OCI-LY1 (cell line): ENCODE measurements at regions not wholly inside any gene's neighbourhood (a gene's known extent, or its start where the extent isn't known, plus 50 kb on each side); places are given as distances from the start of the nearest gene placed in this dataset.

Experiments
- H2AFZ ChIP-seq: fragments of 200-600 bp; sonication (generic), shearing (Covaris generic); 2 replicates; pipeline ENCODE4 v1.6.0; 2014; ENCODE audit warnings: antibody characterized with exemption, mild to moderate bottlenecking, low read length
- H3F3A ChIP-seq: fragments of 200-600 bp; sonication (generic), shearing (Covaris generic); 2 replicates; pipeline ENCODE4 v1.6.0; 2014; ENCODE audit warnings: mild to moderate bottlenecking, antibody characterized with exemption, low read length, moderate library complexity; ENCODE audit not compliant: insufficient read depth
- H3K27ac ChIP-seq: fragments of 200-600 bp; sonication (generic); 2 replicates; pipeline ENCODE4 v1.5.1; 2014; ENCODE audit warnings: low read length, mixed run types, mild to moderate bottlenecking, low read depth; ENCODE audit not compliant: poor library complexity, severe bottlenecking
- H3K27me3 ChIP-seq: fragments of 200-600 bp; sonication (generic); 2 replicates; pipeline ENCODE4 v1.6.0; 2014; ENCODE audit warnings: antibody characterized with exemption, mild to moderate bottlenecking, low read length, moderate library complexity; ENCODE audit not compliant: insufficient read depth
- H3K36me3 ChIP-seq: fragments of 200-600 bp; sonication (generic); 2 replicates; pipeline ENCODE4 v1.6.1; 2014; ENCODE audit warnings: mild to moderate bottlenecking, antibody characterized with exemption, low read length, moderate library complexity, mixed read lengths; ENCODE audit not compliant: insufficient read depth
- H3K4me1 ChIP-seq: fragments of 200-600 bp; sonication (generic); 2 replicates; pipeline ENCODE4 v1.5.1; 2014; ENCODE audit warnings: mild to moderate bottlenecking, low read length, moderate library complexity; ENCODE audit not compliant: insufficient read depth, severe bottlenecking
- H3K4me2 ChIP-seq: fragments of 200-600 bp; sonication (generic), shearing (Covaris generic); 2 replicates; pipeline ENCODE4 v1.6.1; 2014; ENCODE audit warnings: low read length
- H3K4me3 ChIP-seq: fragments of 200-600 bp; sonication (generic); 2 replicates; pipeline ENCODE4 v1.5.1; 2014; ENCODE audit warnings: low read length, low read depth, mild to moderate bottlenecking, mixed read lengths; ENCODE audit not compliant: poor library complexity, severe bottlenecking
- H3K79me2 ChIP-seq: fragments of 200-600 bp; shearing (Covaris generic); 2 replicates; pipeline ENCODE4 v1.6.1; 2016; ENCODE audit warnings: mixed run types, low read length, mixed read lengths; ENCODE audit not compliant: insufficient read depth
- H3K9ac ChIP-seq: fragments of 200-600 bp; sonication (generic), shearing (Covaris generic); 2 replicates; pipeline ENCODE4 v1.6.1; 2014; ENCODE audit warnings: mild to moderate bottlenecking, low read length, mixed read lengths
- H3K9me2 ChIP-seq: fragments of 200-600 bp; sonication (generic), shearing (Covaris generic); 2 replicates; pipeline ENCODE4 v1.6.1; 2014; ENCODE audit warnings: low read depth, mild to moderate bottlenecking, low read length, mixed read lengths
- H3K9me3 ChIP-seq: fragments of 200-600 bp; shearing (Covaris generic); 2 replicates; pipeline ENCODE4 v1.6.1; 2014; ENCODE audit warnings: low read length, mixed read lengths
- H4K20me1 ChIP-seq: fragments of 200-600 bp; sonication (generic), shearing (Covaris generic); 2 replicates; pipeline ENCODE4 v1.6.0; 2016; ENCODE audit warnings: mild to moderate bottlenecking, low read length; ENCODE audit not compliant: insufficient read depth
- EZH2 ChIP-seq: fragments of 200-600 bp; sonication (generic), shearing (Covaris generic); IDR thresholded peaks from 2 replicates; pipeline ENCODE4 v1.8.0; 2017; ENCODE audit warnings: borderline replicate concordance, mixed run types, mild to moderate bottlenecking, antibody characterized with exemption, low read length, moderate library complexity, mixed read lengths
- TF ChIP-seq, protein P1 (sequence below): fragments of 200-600 bp; sonication (generic), shearing (Covaris generic); IDR thresholded peaks from 2 replicates; pipeline ENCODE4 v1.5.1; 2017; ENCODE audit warnings: mild to moderate bottlenecking, antibody characterized with exemption, low read length, moderate library complexity, mixed read lengths

- H3K36me3 ChIP-seq: no peaks in the 10 kb centered on the region
- TF ChIP-seq, protein P1, sequence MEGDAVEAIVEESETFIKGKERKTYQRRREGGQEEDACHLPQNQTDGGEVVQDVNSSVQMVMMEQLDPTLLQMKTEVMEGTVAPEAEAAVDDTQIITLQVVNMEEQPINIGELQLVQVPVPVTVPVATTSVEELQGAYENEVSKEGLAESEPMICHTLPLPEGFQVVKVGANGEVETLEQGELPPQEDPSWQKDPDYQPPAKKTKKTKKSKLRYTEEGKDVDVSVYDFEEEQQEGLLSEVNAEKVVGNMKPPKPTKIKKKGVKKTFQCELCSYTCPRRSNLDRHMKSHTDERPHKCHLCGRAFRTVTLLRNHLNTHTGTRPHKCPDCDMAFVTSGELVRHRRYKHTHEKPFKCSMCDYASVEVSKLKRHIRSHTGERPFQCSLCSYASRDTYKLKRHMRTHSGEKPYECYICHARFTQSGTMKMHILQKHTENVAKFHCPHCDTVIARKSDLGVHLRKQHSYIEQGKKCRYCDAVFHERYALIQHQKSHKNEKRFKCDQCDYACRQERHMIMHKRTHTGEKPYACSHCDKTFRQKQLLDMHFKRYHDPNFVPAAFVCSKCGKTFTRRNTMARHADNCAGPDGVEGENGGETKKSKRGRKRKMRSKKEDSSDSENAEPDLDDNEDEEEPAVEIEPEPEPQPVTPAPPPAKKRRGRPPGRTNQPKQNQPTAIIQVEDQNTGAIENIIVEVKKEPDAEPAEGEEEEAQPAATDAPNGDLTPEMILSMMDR: no peak
- TF ChIP-seq EZH2: no peak
Observed at GRCh38 chr2:53150146-53150545, 617.5 kb upstream of the CHAC2 start.

GRCh38 chr2:53148221-53148620 lies 619.4 kb upstream of the CHAC2 start:
- Histone ChIP-seq H3K4me2 (no peak overlapping the region), H3K9me2 (no peaks in the 10 kb centered on the region), H2AFZ (no peak overlapping the region), H3K9me3 (no peaks in the 10 kb centered on the region), H4K20me1 (no peaks in the 10 kb centered on the region), H3K27me3 (no peaks in the 10 kb centered on the region), H3K9ac (no peak overlapping the region), H3F3A (no peaks in the 10 kb centered on the region), H3K4me3 (no peak overlapping the region), H3K36me3 (no peaks in the 10 kb centered on the region), H3K79me2 (no peaks in the 10 kb centered on the region), H3K27ac (no peak overlapping the region), H3K4me1 (no peaks in the 10 kb centered on the region)
- TF ChIP-seq, protein P1: no peak
- no peak for TF ChIP-seq EZH2

More at GRCh38 chr2:53150146-53150545, 617.5 kb upstream of the CHAC2 start:
- Histone ChIP-seq H3F3A (no peaks in the 10 kb centered on the region), H3K9ac (no peak overlapping the region), H3K9me2 (no peaks in the 10 kb centered on the region), H2AFZ (no peak overlapping the region), H3K27me3 (no peaks in the 10 kb centered on the region), H3K79me2 (no peaks in the 10 kb centered on the region), H3K4me1 (no peaks in the 10 kb centered on the region), H3K27ac (no peak overlapping the region), H3K4me2 (no peak overlapping the region), H3K9me3 (no peaks in the 10 kb centered on the region), H4K20me1 (no peaks in the 10 kb centered on the region), H3K4me3 (no peak overlapping the region)

GRCh38 chr2:53131416-53131815 lies 636.2 kb upstream of the CHAC2 start:
- no peak overlapping the region for H3K27ac ChIP-seq

More at GRCh38 chr2:53131416-53131815, 636.2 kb upstream of the CHAC2 start:
- no peak overlapping the region for H3K4me2 ChIP-seq
- H3K36me3 ChIP-seq: no peaks in the 10 kb centered on the region
- 0 out of 2 replicates have a peak, but pooled peaks cover 3% of the 10 kb centered on the region for H3K27me3 ChIP-seq
- no peak overlapping the region for H2AFZ ChIP-seq
- no peaks in the 10 kb centered on the region for H4K20me1 ChIP-seq
- TF ChIP-seq, protein P1: no peak
- no peak for TF ChIP-seq EZH2
- H3K9me2 ChIP-seq: no peaks in the 10 kb centered on the region
- no peaks in the 10 kb centered on the region for H3K9me3 ChIP-seq
- no peaks in the 10 kb centered on the region for H3F3A ChIP-seq
- no peaks in the 10 kb centered on the region for H3K79me2 ChIP-seq
- H3K4me3 ChIP-seq: no peak overlapping the region
- H3K4me1 ChIP-seq: no peaks in the 10 kb centered on the region
- no peak overlapping the region for H3K9ac ChIP-seq
